ENCODE measurements at regions not wholly inside any gene's neighbourhood (a gene's known extent, or its start where the extent isn't known, plus 50 kb on each side); places are given as distances from the start of the nearest gene placed in this dataset.
"Not testable (repeated sequence)": the region's sequence is repeated elsewhere in the genome, so short reads cannot be mapped to it uniquely, and the experiment has no call there.

GRCh38 chr9:100639854-100640253, 62.0 kb downstream of the CAVIN4 start:
- no peak for DNase-seq (ENCODE audit: low spot score)

DNA sequence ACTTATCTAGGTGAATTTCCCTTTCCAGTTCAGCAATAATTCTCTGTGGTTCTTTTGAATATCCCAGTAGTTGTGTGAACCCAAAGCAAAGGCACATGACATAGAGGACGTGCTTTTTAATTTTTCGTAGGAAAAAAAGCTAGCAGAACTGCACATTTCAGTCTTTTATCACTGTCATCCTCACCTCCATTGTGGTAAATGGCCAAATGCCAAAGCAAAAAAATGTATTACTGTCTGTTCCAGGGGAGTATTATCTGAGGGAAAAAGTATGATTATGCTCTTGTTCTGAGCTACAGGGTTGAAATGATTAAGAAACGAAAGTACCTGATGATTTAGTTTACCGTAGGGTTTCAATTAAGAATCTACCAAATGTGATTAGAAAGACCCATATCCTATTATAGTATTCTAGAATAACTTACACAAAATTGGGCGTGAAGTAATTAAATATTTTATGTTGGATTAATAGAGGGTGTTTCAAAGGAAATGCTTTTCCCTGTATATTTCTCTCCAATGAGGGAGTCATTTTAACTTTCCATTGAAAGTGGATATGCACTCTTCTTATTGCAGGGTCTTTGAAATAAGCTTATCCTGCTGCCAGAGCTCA, 62.7 kb downstream of the CAVIN4 start:
- peak; percentile 12 for DNase-seq (ENCODE audit: low spot score)

DNA sequence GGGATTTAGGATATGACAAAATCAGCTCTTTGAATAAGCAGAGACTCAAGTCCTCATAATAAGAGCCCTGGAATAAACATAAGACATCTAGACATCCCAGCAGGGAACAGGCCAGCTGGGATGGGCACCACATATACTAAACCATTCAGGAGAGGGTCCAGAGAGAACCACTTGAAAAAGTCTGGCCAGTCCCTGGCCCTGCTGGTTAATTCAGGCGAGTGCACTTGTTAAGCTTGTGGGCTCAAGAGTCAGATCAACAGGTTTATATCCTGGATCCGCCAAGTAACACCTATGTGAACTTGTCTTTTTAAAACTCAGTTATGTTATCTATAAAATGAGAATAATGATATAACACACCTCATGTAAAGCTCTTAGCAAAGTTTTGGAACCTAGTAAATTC, 63.3 kb downstream of the CAVIN4 start:
- no peak for DNase-seq (ENCODE audit: low spot score)

DNA sequence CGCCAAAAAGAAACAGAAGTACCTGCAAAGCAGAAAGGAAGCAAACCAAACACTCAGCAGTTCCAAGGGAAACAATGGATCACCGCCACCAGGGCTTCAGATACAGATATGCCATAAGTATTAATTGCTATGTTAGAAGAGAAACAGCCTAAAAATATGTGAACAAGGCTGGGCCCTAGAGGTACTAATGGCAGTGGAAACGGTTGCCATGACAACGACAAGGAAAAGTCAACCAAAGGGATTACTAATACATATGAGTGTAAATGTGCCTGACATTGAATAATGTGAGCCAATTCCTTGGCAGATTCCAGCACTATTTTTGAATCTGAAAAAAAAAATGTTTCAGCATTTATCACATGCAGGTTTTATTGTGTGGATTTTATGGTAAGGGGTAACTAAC, 75.0 kb downstream of the CAVIN4 start:
- no peak for DNase-seq (ENCODE audit: low spot score)

DNA sequence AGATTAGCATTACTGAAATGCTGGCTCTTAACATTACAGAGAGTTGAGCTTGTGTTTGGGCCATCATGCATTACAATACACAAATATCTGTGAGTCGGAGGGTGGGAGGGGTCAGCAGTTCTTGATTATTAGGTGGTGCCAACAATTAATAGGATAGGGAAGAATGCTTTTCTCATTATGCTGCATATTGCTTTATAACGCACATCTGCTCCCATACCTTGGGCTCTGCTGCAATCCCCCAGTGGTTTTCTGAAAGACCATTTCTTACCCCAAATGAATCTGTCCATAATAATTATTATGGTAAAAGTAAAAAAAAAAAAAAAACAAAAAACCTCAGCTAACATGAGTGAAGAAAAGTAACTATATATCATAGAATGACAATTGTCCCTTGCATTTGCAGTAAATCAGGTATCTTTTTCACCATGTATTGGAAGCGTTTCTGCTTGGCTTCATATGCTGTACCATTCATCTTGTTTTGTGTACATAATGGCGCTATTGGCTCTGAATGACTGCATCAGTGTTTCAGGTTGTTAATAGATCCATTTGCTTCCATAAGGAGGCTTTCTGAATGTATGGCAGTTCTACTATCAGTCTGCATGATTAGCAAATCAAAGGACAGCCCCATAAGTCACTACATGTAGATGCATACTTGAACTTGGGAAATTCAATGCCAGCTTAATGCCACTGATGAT, 75.9 kb downstream of the CAVIN4 start:
- DNase-seq (ENCODE audit: low spot score), result no peak

GRCh38 chr9:100656851-100657250, 79.0 kb downstream of the CAVIN4 start:
- not testable (repeated sequence) for DNase-seq (ENCODE audit: low spot score)

DNA sequence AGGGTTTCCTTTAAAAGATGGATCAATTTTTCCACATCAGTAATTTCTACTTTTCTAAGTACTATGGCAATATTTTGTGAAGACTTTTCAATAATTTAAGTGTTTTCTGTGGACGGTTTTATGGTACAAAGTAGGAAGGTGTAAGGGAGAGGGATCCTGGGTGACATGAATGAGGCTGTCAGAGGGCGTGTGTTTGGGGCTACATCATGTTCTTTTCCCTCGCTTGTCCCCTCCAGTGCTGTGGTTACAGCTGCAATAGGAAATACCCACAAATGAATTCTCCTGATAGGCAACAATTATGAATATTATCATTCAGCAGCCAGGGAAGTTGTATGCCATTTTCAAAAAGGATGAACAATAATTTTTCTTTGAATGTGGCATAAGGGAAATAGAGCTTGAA, 83.8 kb downstream of the CAVIN4 start:
- DNase-seq (ENCODE audit: low spot score), result no peak

- DNase-seq (ENCODE audit: low spot score), result no peak
These were observed 84.2 kb downstream of the CAVIN4 start for GRCh38 chr9:100662122-100662521.

- DNase-seq (ENCODE audit: low spot score), result no peak
These were observed 89.6 kb downstream of the CAVIN4 start for GRCh38 chr9:100667448-100667847.

GRCh38 chr9:100668024-100668423, 90.1 kb downstream of the CAVIN4 start:
- DNase-seq (ENCODE audit: low spot score), result no peak

- no peak for DNase-seq (ENCODE audit: low spot score)
These were observed 92.1 kb downstream of the CAVIN4 start for GRCh38 chr9:100669968-100670367.

- no peak for DNase-seq (ENCODE audit: low spot score)
These were observed 92.8 kb downstream of the CAVIN4 start for GRCh38 chr9:100670719-100671118.

GRCh38 chr9:100671898-100672297, 94.0 kb downstream of the CAVIN4 start:
- DNase-seq (ENCODE audit: low spot score), result no peak

- DNase-seq (ENCODE audit: low spot score), result no peak
These were observed 95.4 kb downstream of the CAVIN4 start for GRCh38 chr9:100673249-100673648.

- no peak for DNase-seq (ENCODE audit: low spot score)
These were observed 96.7 kb downstream of the CAVIN4 start for GRCh38 chr9:100674419-100675122.

DNA sequence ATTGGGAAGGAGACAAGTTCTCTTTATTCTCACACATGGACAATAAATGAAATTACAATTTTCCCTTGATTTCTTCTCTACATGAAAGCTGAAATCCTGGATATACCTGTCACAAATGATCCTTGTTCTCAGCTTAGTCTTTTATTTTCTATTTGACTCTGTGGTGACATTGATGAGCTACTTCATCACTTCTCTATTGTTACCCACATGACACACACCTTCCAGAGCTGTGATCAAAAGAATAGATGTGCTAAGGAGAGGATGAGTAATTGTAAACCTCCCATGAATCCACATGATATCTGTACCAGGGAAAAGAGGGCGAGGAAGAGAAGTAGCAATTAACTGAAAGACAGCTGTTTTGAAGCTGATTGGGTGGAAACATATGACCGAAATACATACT, 102.0 kb downstream of the CAVIN4 start:
- no peak for DNase-seq (ENCODE audit: low spot score)

DNA sequence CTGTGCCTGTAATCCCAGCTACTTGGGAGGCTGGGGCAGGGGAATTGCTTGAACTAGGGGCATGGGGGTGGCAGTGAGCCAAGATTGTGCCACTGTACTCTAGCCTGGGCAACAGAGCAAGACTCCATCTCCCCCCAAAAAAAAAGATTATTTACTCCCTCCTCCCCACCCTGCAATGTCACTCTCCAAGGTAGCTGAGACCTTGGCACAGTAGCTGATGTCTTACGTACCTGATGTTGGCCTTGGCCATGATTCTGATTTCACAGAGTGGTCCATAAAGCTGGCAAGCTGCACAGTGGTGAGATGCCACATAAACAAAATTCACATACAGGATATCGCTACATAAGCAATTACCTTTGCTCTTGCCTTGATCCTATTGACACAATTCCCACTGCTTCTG, 108.5 kb downstream of the CAVIN4 start:
- no peak for DNase-seq (ENCODE audit: low spot score)

GRCh38 chr9:100689635-100690034, 111.8 kb downstream of the CAVIN4 start:
- DNase-seq (ENCODE audit: low spot score), result no peak

DNA sequence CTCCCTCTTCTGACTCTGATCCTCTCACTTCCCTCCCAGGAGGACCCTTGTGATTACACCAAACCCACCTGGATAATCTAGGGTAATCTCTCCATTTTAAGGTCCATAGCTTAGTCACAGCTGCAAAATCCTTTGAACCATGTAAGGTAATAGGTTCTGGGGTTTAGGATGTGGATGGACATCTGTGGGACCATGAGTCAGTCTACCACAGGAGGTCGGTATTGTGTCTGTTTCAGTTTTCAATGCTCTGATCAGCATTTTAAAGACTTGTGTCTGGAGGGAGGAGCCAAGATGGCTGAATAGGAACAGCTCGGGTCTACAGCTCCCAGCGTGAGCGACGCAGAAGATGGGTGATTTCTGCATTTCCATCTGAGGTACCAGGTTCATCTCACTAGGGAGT, 112.6 kb downstream of the CAVIN4 start:
- DNase-seq (ENCODE audit: low spot score), result no peak

- DNase-seq (ENCODE audit: low spot score), result no peak
These were observed 119.5 kb downstream of the CAVIN4 start for GRCh38 chr9:100697339-100697738.

DNA sequence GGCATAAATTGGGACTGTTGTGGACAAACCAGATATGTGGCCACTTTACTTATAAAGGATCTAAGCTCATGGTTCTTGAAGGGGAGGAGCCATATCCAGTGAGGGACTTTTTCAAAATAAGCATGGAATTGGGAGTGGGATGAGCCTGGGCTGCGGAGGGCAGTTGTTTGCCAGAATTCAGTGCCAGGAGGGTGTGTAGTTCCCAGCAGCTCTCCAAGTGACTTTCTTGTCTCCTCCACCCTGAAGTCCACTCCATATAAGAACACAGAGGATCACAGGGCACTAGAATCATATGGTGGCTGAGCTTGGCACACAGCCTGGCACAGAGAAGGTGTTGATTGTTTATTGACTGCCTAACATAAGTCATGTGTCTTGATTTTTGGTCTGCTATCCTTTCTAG, 121.1 kb downstream of the CAVIN4 start:
- DNase-seq (ENCODE audit: low spot score), result no peak

GRCh38 chr9:100699668-100700067, 121.8 kb downstream of the CAVIN4 start:
- no peak for DNase-seq (ENCODE audit: low spot score)

DNA sequence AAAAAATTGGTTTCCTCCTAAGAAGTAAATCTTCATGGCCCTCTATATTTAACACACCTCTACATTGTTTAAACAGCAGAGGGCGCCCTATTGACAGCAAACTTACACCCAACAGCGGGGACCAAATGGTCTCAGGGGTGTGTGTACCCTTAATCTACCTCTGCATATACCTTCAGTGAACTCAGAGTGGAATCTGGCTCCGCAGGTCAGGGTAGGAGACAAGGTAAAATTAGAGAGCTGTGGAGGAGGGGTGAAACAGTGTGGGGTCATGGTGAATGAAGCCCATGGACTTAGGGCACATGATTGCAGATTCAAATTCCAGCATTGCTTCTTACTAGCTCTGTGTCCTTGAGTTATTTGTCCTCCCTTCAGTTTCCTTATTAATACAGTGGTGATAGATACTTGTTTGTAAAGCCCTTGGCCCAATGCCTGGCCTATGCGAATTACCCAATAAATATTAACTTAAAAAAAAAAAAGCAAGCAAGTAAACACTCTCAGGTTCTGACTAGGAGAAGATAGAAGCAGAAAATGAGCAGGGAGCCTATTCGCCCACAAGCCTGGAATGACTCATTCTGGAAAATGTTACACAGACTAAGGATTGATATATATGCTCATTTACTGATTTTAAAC, 122.9 kb downstream of the CAVIN4 start:
- DNase-seq (ENCODE audit: low spot score), result peak; percentile 12

Data from hematopoietic multipotent progenitor cell treated with erythropoietin and hydrocortisone succinate and interleukin-3 and kit ligand, for 15 days (in vitro differentiated cells).